H1 (cell line): ENCODE measurements at regions not wholly inside any gene's neighbourhood (a gene's known extent, or its start where the extent isn't known, plus 50 kb on each side); places are given as distances from the start of the nearest gene placed in this dataset.

ENCODE experiments used
- BCL11A ChIP-seq, 2 experiments: IDR thresholded peaks; one replicate each; pipeline ENCODE4 v1.6.1; 2011; ENCODE audit warnings: low read depth in 2 of 2, low read length in 2 of 2, mild to moderate bottlenecking in 2 of 2
- CBX8 ChIP-seq: fragments of 300-800, 300-1000 bp; sonication (generic); IDR thresholded peaks from 2 replicates; pipeline ENCODE4 v1.7.1; 2016; ENCODE audit warnings: low read depth, low read length, borderline replicate concordance
- EZH2 ChIP-seq: fragments of 200-600 bp; sonication (generic); IDR thresholded peaks from 2 replicates; pipeline ENCODE4 v1.7.1; 2012; ENCODE audit warnings: low read depth, mild to moderate bottlenecking, moderate library complexity, low read length, inconsistent platforms; ENCODE audit not compliant: severe bottlenecking
- POLR2A ChIP-seq, 2 experiments: IDR thresholded peaks; 1 replicate in 1 of 2; 2 replicates in 1 of 2; pipeline ENCODE4 v1.6.1; 2011; ENCODE audit warnings: low read depth in 2 of 2, low read length in 2 of 2, mild to moderate bottlenecking in 2 of 2; ENCODE audit errors: control extremely low read depth in 1 of 2
- TEAD4 ChIP-seq: IDR thresholded peaks from 2 replicates; pipeline ENCODE4 v1.6.1; 2012; ENCODE audit warnings: low read depth, low read length, inconsistent platforms, mixed read lengths
- ZNF274 ChIP-seq: IDR thresholded peaks from 2 replicates; pipeline ENCODE4 v1.7.0; 2012; ENCODE audit warnings: low read length, borderline replicate concordance; ENCODE audit errors: extremely low read depth

DNA sequence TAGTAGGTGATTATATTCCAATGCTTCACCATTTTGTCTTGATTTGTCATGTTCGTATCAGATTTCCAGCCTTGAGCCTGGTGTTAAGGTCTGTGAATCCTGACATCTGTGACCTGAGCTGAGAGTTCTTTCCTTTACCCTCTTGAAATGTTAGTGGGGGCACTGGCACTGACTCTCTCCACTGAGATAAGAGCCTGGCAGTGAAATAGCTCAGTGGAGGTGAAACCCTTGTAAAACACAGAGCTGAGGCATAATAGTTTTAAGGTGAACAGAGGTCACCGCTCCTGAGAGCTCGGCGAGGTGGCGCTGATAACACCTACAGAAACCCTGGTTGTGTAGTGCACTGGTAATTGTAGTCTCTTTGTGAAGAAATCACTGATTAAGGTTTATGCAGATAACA, 748.2 kb downstream of the DIAPH3 start:
- TF ChIP-seq BCL11A (IDR thresholded peaks at IDR 0.05; ENCODE audit: low read depth in 2 of 2, low read length in 2 of 2), result no peak
- no peak for TF ChIP-seq TEAD4
- TF ChIP-seq POLR2A (IDR thresholded peaks at IDR 0.05; ENCODE audit: control extremely low read depth in 1 of 2, low read depth in 2 of 2, low read length in 2 of 2), result no peak
- no peak for TF ChIP-seq CBX8
- TF ChIP-seq EZH2, result no peak
- no peak for TF ChIP-seq ZNF274
